ENCODE measurements at regions not wholly inside any gene's neighbourhood (a gene's known extent, or its start where the extent isn't known, plus 50 kb on each side); places are given as distances from the start of the nearest gene placed in this dataset.

DNA sequence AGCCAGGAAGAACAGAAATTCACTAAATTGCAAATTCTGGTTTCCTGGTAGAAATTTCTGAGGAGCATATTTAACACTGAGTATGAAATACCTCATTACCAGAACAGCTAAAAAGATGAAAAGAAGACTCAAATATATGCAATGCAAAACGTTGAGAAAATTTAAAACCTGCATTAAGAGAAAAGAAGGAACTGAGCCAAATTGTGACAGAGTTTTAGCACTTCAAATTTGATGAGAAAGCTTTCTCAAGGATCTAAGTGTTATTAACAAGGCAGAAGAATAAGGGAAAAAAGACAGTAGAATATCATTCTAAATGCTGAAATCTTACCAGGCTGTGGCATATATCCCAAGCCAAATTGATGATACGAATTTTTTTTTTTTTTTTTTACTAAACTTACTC lies 443.0 kb downstream of the COL12A1 start:
- no peak overlapping the region for H2AFZ ChIP-seq (ENCODE audit: low read depth, low read length)
- H3K27me3 ChIP-seq (ENCODE audit: insufficient read depth, low read length): no peaks in the 10 kb centered on the region
- no peaks in the 10 kb centered on the region for H3K27me3 Mint-ChIP-seq (ENCODE audit: low read depth, unreplicated experiment)
- H3K36me3 ChIP-seq (ENCODE audit: insufficient read depth, low read length): no peaks in the 10 kb centered on the region
- no peak overlapping the region for H3K27ac ChIP-seq (ENCODE audit: low read depth, low read length)
- FAIRE-seq: no peak
- TF ChIP-seq, protein P1, sequence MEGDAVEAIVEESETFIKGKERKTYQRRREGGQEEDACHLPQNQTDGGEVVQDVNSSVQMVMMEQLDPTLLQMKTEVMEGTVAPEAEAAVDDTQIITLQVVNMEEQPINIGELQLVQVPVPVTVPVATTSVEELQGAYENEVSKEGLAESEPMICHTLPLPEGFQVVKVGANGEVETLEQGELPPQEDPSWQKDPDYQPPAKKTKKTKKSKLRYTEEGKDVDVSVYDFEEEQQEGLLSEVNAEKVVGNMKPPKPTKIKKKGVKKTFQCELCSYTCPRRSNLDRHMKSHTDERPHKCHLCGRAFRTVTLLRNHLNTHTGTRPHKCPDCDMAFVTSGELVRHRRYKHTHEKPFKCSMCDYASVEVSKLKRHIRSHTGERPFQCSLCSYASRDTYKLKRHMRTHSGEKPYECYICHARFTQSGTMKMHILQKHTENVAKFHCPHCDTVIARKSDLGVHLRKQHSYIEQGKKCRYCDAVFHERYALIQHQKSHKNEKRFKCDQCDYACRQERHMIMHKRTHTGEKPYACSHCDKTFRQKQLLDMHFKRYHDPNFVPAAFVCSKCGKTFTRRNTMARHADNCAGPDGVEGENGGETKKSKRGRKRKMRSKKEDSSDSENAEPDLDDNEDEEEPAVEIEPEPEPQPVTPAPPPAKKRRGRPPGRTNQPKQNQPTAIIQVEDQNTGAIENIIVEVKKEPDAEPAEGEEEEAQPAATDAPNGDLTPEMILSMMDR (IDR thresholded peaks at IDR 0.05; ENCODE audit: insufficient read depth, low read depth, low read length): no peak
- no peak for TF ChIP-seq EZH2 (IDR thresholded peaks at IDR 0.05; ENCODE audit: insufficient read depth, low read length)
- H4K20me1 ChIP-seq (ENCODE audit: insufficient read depth, low read length): no peaks in the 10 kb centered on the region
- no peaks in the 10 kb centered on the region for H3K79me2 ChIP-seq (ENCODE audit: insufficient read depth, low read length)
- no peaks in the 10 kb centered on the region for H3K4me1 ChIP-seq (ENCODE audit: insufficient read depth, low read length)
- no peaks in the 10 kb centered on the region for H3K36me3 Mint-ChIP-seq (ENCODE audit: low read depth, unreplicated experiment)
- no peak for DNase-seq (ENCODE audit: low read depth)
- H3K4me1 Mint-ChIP-seq (ENCODE audit: low read depth, unreplicated experiment): no peaks in the 10 kb centered on the region
- H3K9me3 Mint-ChIP-seq (ENCODE audit: unreplicated experiment): peaks cover 2% of the 10 kb centered on the region
- H3K4me3 Mint-ChIP-seq (ENCODE audit: unreplicated experiment): no peak overlapping the region
- H3K4me3 ChIP-seq (ENCODE audit: insufficient read depth, low read depth, low read length): no peak overlapping the region
- H3K9me3 ChIP-seq (ENCODE audit: insufficient read depth, low read depth, low read length): no peaks in the 10 kb centered on the region
- H3K4me2 ChIP-seq (ENCODE audit: low read length): no peak overlapping the region
- H3K27ac Mint-ChIP-seq (ENCODE audit: unreplicated experiment): no peak overlapping the region
- H3K9ac ChIP-seq (ENCODE audit: low read length): no peak overlapping the region

DNA sequence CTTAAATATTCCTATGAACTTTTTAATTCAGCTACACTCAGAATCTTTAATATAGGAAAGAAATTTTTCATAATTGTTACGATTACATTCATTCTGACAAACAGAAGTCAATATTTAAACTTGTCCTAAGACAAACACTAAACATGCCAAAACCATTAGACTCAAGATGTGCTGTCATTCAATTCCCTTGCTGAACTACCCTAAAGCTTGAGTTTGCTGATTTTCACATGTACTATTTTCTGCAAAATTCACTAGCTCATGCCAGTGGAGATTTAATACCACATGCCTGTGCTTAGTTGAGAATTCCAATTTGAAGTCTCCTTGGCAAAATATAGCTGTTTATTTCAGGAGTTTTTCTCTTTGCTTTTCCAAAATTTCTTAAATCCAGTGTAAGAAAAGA lies 448.0 kb downstream of the COL12A1 start:
- no peaks in the 10 kb centered on the region for H3K36me3 ChIP-seq (ENCODE audit: insufficient read depth, low read length)
- H3K4me1 ChIP-seq (ENCODE audit: insufficient read depth, low read length): no peaks in the 10 kb centered on the region
- Mint-ChIP-seq H3K4me3 (ENCODE audit: unreplicated experiment) (no peak overlapping the region), H3K4me1 (ENCODE audit: low read depth, unreplicated experiment) (peaks cover 5% of the 10 kb centered on the region), H3K27me3 (ENCODE audit: low read depth, unreplicated experiment) (no peaks in the 10 kb centered on the region), H3K9me3 (ENCODE audit: unreplicated experiment) (peaks cover 2% of the 10 kb centered on the region), H3K36me3 (ENCODE audit: low read depth, unreplicated experiment) (no peaks in the 10 kb centered on the region), H3K27ac (ENCODE audit: unreplicated experiment) (no peak overlapping the region)
- H3K9me3 ChIP-seq (ENCODE audit: insufficient read depth, low read depth, low read length): no peaks in the 10 kb centered on the region
- H3K27me3 ChIP-seq (ENCODE audit: insufficient read depth, low read length): no peaks in the 10 kb centered on the region
- H3K27ac ChIP-seq (ENCODE audit: low read depth, low read length): no peak overlapping the region
- H2AFZ ChIP-seq (ENCODE audit: low read depth, low read length): no peak overlapping the region
- FAIRE-seq (no peak), DNase-seq (ENCODE audit: low read depth) (no peak)
- no peak overlapping the region for H3K4me3 ChIP-seq (ENCODE audit: insufficient read depth, low read depth, low read length)
- TF ChIP-seq EZH2 (IDR thresholded peaks at IDR 0.05; ENCODE audit: insufficient read depth, low read length): no peak
- TF ChIP-seq, protein P1 (IDR thresholded peaks at IDR 0.05; ENCODE audit: insufficient read depth, low read depth, low read length): no peak
- H4K20me1 ChIP-seq (ENCODE audit: insufficient read depth, low read length): no peaks in the 10 kb centered on the region
- no peak overlapping the region for H3K4me2 ChIP-seq (ENCODE audit: low read length)
- no peaks in the 10 kb centered on the region for H3K79me2 ChIP-seq (ENCODE audit: insufficient read depth, low read length)
- H3K9ac ChIP-seq (ENCODE audit: low read length): no peak overlapping the region

DNA sequence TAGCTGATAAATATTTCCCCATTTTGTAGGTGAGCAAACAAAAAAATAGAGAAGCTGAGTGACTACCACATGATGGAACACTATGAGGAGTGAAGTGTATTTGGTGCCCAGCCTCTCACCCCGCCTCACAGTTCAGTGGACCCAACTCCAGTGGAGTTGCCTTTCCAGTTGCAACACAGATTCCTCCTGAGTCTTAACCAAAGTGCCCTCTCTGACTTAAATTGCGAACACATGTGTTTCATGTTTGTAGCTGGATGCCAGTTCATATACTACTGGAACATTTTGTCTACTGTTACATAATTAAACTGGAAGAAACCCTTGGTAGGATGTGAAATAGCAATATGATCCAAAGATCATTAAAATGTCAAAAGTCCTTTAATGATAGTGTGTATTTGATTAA lies 448.9 kb downstream of the COL12A1 start:
- no peaks in the 10 kb centered on the region for H3K27me3 Mint-ChIP-seq (ENCODE audit: low read depth, unreplicated experiment)
- no peaks in the 10 kb centered on the region for H3K36me3 ChIP-seq (ENCODE audit: insufficient read depth, low read length)
- H3K27me3 ChIP-seq (ENCODE audit: insufficient read depth, low read length): no peaks in the 10 kb centered on the region
- DNase-seq (ENCODE audit: low read depth) (no peak), FAIRE-seq (no peak)
- peaks cover 5% of the 10 kb centered on the region for H3K4me1 Mint-ChIP-seq (ENCODE audit: low read depth, unreplicated experiment)
- no peak overlapping the region for H3K9ac ChIP-seq (ENCODE audit: low read length)
- no peaks in the 10 kb centered on the region for H3K9me3 ChIP-seq (ENCODE audit: insufficient read depth, low read depth, low read length)
- no peak overlapping the region for H3K4me3 Mint-ChIP-seq (ENCODE audit: unreplicated experiment)
- H3K9me3 Mint-ChIP-seq (ENCODE audit: unreplicated experiment): peaks cover 2% of the 10 kb centered on the region
- TF ChIP-seq, protein P1 (IDR thresholded peaks at IDR 0.05; ENCODE audit: insufficient read depth, low read depth, low read length): no peak
- TF ChIP-seq EZH2 (IDR thresholded peaks at IDR 0.05; ENCODE audit: insufficient read depth, low read length): no peak
- no peak overlapping the region for H3K27ac Mint-ChIP-seq (ENCODE audit: unreplicated experiment)
- no peak overlapping the region for H3K27ac ChIP-seq (ENCODE audit: low read depth, low read length)
- H2AFZ ChIP-seq (ENCODE audit: low read depth, low read length): no peak overlapping the region
- no peaks in the 10 kb centered on the region for H4K20me1 ChIP-seq (ENCODE audit: insufficient read depth, low read length)
- H3K4me1 ChIP-seq (ENCODE audit: insufficient read depth, low read length): no peaks in the 10 kb centered on the region
- H3K4me2 ChIP-seq (ENCODE audit: low read length): no peak overlapping the region
- no peaks in the 10 kb centered on the region for H3K79me2 ChIP-seq (ENCODE audit: insufficient read depth, low read length)
- H3K36me3 Mint-ChIP-seq (ENCODE audit: low read depth, unreplicated experiment): no peaks in the 10 kb centered on the region
- no peak overlapping the region for H3K4me3 ChIP-seq (ENCODE audit: insufficient read depth, low read depth, low read length)

Measured in astrocyte (in vitro differentiated cells and primary cell).